Pulmonary artery endothelial cell (primary cell): ENCODE measurements at regions not wholly inside any gene's neighbourhood (a gene's known extent, or its start where the extent isn't known, plus 50 kb on each side); places are given as distances from the start of the nearest gene placed in this dataset.
A peak's percentile ranks its signal among the peaks of the same experiment; 100 is the strongest.

ENCODE experiments used
- DNase-seq: peaks from one replicate; pipeline ENCODE4 v3.0.0-alpha.2; 2011; ENCODE audit warnings: low read depth, low spot score

DNA sequence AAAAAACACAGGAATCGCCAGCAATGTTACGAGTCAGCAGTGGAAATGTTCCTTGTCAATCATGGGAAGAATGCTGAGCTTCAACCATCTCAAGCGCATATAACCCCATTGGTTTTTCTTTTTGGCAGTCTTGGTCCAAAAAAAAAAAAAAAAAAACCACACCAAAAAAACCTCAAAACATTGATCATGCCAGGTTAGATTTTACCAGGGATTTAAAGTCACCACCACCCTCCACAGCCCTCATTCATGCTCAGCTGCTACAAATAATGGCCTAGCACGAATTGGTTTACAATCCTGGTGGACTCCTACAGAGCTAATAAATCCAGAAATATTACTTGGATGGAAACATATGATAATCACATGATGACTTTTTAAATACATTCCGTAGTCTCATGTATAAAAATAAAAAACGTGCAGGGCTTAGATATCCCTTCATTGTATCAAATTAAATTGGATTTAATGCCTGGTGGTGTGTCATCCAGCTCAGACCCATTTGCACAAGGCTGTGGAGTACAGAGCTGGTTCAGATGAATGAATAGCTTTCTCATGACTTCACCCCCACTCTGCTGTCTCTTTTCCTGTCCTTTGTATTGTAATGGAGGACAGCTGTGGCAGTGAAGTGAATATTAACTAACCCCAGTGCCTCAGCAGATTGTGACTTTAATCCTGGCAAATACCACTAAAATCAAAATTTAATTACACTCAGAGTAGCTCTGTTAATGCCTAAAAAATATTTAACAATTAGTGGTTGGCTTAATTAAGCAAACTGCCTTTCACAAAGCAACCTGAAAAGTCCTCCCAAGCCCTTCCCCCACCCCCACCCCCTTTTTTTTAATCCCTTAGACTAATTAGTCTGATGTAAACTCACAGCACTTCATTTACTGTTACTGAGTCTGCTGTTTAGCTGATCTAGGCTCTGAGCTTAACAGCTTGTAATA lies 626.5 kb upstream of the ZNF608 start:
- peak; percentile 15 for DNase-seq

DNA sequence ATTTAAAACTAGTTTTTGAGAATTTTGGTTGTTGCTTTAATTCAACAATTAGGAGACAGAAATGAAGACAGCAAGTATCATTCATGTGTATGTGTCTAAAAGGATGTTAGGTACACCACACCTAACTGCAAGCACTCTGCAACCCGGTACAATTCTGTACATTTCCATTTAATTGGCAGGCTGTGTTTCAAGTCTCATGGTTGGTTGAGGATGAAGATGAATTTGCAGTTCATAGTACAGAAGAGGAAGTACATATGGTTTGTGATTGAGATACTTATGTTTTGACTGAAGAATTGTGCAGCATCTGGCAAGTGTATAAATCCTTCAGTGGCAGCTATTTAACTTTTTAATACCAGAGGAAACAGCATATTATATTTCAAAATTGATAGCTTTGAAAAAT lies 628.7 kb upstream of the ZNF608 start:
- DNase-seq, result no peak

DNA sequence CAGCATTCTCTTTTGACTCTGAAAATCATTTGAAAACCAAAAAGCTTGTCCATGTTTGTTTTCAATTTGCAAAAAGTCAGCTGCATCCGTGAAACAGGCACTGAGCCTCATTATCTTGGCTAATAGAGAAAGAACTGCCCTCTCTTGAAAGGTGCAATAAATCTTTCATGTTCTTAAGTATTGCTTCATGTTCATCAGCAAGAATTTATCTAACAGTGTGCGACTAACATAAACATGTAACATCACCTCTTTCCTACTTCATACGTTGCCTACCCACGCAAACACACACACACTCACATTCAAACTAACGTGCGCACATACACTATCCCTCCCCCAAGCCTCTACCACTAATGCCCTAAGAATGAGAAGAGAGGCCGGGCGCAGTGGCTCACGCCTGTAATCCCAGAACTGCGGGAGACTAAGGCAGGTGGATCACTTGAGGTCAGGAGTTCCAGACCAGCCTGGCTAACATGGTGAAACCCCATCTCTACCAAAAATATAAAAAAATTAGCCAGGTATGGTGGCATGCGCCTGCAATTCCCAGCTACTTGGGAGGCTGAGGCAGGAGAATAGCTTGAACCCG lies 629.7 kb upstream of the ZNF608 start:
- DNase-seq, result no peak

DNA sequence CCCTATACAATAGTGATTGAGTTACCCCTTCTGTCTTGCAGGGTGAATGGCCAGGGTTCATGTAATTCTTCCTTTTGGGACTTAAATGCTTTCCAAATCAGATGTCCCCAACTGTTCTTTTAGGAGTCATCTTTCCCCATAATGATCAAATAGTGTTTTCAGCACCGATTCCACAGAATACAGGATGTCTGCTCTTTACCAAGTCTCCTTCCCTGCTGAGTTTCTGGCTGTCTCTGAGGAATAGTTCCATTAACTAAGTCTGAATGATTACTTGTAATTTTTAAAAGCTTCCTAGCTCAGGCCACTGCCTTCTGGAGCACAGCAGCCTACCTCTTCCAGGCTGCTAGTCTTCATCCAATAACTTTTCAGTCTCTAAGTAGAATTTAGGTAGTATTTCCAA lies 630.7 kb upstream of the ZNF608 start:
- no peak for DNase-seq

DNA sequence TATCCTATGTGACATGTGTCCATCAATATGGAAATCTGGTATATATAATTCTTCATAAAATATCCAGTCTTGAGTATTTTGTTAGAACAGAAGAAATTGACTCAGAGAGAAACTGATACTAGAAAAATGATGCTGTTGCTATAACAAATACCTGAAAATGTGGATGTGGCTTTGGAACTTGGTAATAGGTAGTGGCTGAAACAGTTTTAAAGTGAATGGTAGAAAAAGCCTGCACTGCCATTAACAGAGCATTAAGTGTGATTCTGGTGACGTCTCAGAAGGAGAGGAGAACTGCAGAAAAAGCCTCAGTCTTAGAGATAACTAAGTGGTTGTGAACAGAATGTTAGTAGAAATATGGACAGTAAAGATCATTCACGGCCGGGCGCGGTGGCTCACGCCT lies 634.9 kb upstream of the ZNF608 start:
- DNase-seq, result no peak

DNA sequence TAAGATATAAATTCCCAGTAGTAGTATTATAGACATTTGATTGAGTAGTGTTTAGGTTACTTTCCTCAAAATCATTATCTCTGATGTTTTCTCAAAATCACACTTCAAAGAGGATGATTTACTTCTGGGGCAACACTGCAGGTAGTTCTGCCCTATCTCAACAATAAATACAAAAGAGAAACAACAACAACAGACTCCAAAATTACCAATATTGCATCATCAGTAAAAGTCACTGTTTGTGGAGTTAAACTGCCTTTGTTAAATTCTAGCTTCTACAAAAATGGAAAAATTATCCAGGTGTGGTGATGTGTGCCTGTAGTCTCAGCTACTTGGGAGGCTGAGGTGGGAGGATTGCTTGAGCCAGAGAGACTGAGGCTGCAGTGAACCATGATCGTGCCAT lies 637.6 kb upstream of the ZNF608 start:
- DNase-seq, result no peak

DNA sequence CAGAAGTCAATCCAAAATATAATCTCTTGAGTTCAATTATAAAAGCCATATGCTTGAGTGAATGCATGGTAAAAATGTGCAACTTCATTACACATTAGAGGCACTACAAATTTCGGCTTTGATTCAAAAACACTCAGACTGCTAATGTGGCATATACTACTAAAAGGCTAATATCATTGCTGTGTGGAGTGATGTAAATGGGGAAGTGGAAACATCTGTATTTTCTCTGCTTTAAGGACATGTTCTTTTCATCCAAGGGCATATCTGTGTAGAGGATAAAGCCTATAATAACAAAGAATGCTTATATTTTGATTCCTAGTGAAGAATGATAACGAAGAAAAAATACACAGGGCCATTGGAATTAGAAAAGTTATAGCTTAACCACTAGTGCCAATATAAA lies 643.9 kb upstream of the ZNF608 start:
- DNase-seq, result no peak

DNA sequence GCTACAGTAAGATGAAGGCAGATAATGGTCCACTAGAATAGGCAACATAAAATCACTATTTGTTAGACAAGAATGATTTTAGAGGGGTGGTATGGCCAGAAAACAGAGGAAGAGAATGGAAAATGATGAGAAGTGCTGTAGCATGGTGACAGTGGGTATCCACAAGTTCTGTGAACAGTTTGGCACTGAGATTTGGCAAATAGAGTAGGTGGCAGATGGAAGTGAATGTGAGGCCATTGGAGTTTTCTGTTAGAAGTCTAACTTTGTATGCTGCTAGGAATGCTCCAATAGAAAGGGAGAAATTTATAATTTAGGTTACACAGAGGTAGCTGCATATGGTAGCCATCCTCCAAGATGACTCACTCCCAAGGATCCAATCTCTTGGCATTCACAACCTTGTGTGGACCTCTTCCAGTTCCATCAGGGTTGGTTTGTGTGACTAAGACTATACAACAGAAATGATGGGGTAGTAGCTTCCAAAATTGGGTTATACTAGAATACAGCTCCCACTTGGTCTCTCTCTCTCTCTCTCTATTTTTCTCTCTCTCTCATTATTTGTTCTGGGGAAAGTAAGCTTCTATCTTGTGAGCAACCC lies 646.9 kb upstream of the ZNF608 start:
- DNase-seq, result no peak

DNA sequence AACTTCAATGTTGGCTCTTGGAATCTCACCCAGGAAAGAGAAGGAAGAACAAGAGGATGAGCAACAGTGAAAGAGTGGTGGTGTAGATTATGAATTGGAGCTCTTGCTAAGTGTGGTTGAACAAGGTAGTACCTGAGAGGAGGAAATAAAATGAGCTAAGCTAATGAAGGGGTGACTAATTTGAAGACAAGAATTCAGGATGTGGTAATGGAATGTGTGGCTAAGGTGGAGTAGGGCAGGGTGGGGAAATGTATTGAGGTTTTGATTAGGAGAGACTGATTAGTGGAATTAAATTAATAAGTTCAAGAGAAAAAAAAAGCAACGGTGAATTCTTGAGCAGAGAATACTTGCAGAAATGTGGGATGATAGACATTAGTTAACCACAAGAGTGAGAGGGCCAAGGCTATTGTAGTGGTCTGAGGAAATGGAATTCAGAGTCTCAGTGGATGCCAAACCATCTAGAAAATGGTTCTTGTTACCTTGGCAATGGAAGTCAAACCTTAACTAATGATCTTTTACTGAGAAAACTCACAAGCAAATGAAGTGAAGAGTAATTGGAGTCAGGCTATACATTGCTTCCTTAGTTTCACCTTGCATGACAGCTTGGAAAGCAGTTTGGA lies 648.3 kb upstream of the ZNF608 start:
- DNase-seq, result no peak

DNA sequence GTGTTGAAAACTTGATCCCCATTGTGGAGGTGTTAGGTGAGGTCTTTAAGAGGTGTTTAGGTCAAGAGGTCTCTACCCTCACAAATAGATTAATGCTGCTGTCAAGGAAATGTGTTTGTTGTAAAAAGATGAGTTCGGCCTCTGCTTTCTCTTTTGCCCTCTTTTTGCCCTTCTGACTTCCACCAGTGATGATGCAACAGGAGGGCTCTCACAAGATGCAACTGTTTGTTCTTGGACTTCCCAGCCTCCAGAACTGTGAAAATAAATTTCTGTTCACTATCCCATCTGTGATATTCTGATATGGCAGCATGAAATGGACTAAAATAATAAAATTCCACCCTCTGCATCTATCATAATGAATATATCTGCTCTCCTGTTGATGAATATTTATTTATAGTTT lies 650.0 kb upstream of the ZNF608 start:
- no peak for DNase-seq

DNA sequence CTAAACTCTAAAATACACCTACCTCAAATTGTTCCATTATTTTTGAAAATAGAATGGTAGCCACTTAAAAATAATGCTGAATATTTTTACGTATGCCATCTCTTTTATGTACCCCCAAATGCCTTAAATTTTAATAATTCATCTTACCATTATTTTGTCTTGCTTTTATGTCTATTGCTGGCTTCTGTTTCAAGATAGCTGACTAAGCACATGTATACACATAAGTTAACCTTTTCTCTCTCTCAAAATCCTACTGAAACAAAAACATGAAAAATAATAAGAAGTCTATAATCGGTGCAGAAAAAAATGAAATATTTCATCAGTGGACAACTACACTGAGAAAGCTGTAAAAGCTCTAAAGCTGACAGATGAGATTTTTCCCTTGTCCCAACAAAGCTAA lies 652.0 kb upstream of the ZNF608 start:
- DNase-seq, result no peak

DNA sequence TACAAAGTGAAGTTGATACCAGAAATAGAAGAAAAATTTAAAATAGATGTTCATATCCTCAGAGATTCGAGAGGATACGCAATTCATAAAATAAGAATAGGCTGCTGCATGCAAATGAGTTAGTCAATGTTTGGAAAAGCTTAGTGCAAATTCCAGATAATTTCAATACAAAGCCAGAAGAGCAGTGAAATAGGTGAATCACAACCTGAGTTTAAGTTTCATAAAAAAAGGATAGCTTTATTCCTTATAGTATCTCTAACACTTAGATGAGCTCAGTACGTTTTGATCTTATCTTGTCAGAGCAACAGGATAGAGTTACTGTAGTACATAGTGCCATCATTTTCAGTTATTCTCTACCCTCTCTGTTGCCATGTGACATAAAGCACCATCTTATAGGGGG lies 653.4 kb upstream of the ZNF608 start:
- DNase-seq, result no peak

DNA sequence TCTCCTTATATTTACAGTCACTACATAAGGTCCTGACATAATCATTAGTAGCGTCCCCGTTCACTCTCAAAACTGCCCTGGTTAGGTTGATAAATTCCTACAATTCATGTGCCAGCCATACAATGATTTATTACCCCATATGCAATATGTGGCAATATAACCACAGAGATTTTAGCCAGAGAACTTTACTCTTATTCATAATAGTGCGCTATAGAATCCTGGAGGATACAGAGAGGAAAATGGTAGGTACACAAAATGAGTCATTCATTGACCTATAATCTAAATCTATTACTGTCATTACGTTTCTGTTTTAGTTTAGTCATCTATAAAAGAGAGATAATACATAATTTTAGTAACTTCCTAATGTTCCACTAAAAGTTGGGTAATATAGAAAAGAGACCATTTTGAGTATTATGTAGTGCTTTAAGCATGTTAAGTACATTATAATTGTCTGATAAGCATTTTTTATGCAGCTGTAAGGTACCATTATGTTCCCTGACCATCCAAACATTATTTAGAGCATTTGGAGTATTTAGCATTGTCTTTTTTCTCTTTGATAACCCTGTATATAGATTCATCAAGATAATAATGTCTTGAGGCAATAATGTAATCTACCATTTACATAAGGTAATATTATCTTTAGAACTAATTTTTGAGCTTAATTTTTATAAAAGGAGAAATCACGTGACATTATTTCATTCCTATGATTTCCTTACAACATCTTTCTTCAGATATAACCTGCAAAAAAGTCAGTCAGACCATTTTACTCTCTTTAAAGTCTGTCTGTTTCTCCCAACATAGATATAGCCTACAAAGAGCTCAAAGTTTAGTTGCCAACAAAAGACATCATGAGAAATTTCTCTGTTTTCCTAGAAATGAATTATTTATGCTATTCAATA lies 655.5 kb upstream of the ZNF608 start:
- no peak for DNase-seq

DNA sequence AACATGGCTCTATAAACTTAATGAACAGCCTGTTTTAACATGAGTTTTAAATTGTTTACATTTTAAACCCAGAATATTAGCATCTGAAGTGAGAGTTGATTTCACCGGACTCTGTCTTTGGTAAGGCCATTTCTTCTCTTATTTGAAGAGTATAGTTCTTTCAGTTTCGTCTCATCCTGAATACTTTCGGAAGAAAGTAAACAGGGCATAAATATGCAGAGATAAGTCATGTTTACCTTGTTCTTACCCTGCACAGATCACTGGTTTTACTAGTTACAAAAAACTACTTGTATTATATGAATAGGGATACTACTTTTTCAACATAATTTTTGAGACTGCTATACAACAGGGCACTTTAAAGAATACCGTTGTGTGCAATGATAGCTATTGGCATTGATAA lies 656.3 kb upstream of the ZNF608 start:
- DNase-seq, result no peak

DNA sequence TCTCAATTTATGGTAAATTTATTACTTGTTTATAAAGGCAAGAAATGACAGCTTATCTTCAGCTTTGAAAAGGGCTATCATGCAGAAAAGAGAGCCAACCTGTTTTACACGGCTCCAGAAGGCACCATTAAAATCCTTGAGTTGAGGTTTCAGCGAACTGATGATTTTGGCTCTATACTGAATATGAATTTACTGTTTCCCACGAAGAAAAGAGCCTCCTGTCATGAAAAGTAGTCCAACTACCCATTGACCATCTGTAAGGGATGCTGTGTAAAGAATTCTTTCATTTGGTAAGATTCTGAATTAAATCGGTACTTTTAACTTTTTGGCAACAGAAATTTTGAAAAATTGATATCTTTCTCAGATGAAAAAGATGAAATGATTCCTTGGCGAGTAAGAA lies 657.6 kb upstream of the ZNF608 start:
- DNase-seq, result no peak

DNA sequence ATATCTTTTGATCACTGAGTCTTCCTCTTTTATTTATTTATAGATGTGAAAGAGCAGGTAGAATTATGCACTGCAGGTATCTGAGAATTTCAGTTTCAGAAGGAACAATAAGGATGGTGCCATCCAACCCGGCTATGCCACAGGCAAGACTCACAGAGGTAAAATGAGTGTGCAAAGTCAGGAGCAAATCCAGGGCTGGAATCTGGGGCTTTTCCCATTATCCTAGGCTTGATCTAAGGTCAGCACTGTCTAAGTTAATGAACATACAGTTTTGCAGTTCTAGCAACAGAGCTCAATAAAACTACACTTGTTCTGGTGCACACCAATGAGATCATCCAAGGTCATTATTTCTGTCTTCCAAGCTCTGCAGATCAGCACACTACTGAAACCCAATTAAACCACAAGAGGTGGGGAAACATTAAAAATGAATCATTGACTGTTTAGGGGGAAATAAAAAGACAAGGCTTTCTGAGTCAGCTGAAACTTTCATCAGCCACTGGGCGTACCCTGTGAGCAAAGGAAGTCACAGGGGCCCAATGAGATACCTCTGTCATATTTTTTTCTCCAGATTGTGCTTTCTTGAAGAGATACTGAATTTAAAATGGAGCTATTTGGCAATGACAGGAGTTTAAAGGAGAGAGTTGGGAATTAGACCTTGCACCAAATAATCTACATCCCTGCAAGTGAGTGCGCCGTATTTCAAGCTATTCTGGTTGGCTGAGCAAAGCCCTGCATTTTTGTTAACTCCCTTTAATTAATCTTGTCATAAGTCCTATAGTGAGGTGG lies 662.2 kb upstream of the ZNF608 start:
- DNase-seq, result no peak

DNA sequence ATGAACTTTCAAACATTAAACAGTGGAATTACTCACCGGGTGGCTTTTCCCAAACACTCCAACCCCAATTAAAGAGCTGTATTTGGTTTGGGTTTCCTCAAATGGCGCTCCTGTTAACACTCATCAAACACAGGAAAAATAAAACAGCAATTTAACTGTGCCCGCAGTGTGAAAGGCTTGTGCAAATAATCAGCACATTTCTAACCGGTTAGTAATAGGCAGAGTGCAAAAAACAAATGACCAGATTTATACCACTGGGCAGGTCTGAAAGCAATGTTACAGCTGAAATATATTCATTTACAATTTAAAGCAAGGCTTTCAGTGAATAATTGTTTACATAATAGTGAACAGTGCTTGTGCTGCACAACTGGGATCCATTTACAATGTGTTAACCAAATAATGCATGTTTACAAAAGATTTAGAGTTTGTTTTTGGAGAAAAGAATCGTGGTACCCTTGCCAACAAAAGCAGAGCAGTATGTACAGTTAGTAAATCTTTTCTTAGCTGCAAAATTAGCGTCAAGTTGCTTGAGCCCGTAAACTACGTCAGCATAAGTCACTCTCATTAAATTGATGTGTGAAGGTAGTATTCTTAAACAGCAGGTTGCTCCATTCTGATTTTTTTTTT lies 662.9 kb upstream of the ZNF608 start:
- DNase-seq, result no peak

DNA sequence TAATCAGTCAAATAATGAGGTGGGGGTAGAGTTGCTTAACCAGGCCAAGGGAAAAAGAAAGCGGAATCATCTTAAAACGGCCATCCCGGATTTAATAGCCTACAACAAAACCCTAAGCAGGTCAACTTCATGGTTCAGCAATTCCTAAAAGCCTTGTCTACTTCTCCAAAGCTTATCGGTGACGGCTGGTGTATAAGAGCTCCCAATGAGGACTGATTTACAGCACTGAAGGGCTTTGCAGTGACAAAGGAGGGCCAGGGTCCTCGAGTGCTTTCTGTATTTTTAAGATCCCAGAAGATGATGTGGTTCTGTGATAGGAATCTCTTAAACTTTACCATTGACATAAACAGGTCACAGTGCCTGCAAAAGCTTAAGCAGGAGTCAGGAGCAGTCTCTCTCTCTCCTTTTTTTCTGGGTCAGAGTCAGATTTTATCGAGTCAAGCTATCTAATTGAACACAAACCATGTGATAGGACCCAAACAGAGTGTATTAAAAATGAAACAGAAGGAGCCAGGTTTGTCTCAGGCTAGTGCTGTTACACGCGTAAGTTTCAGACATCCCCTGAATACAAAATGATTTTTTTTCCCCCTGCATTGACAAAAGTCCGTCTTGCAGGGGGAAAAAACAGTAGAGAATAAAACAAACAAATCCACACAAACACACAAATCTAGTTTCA lies 663.6 kb upstream of the ZNF608 start:
- DNase-seq, result no peak

DNA sequence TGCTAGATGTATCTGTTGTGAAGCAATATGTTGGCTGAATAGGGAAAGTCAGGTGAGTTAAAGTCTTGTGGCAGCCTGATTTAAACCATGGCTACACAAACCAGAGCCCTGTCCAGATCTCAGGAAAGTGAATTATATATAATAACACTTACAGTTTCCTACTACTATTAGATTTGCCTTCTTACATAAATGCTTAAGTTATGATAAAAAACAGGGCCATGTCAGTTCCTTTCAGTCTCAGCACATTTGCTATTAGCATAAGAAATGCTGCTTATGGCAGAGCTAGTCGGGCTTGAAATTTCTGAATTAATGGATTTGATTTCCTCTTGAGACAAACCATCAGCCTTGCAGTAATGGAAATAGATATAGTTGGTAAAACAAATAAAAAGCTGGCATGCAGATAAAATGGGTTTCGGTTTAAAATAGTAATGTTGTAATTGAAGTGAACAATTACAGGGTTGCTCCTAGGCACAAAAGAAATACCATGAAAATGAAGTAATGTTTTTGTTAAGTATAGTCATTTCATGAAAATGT lies 664.2 kb upstream of the ZNF608 start:
- DNase-seq, result peak; percentile 73
